D341Med (cell line): ENCODE measurements at regions not wholly inside any gene's neighbourhood (a gene's known extent, or its start where the extent isn't known, plus 50 kb on each side); places are given as distances from the start of the nearest gene placed in this dataset.
A peak's percentile ranks its signal among the peaks of the same experiment; 100 is the strongest.

ENCODE experiments used
- DNase-seq: peaks from one replicate; pipeline ENCODE4 v3.0.0; 2012; ENCODE audit warnings: low spot score

DNA sequence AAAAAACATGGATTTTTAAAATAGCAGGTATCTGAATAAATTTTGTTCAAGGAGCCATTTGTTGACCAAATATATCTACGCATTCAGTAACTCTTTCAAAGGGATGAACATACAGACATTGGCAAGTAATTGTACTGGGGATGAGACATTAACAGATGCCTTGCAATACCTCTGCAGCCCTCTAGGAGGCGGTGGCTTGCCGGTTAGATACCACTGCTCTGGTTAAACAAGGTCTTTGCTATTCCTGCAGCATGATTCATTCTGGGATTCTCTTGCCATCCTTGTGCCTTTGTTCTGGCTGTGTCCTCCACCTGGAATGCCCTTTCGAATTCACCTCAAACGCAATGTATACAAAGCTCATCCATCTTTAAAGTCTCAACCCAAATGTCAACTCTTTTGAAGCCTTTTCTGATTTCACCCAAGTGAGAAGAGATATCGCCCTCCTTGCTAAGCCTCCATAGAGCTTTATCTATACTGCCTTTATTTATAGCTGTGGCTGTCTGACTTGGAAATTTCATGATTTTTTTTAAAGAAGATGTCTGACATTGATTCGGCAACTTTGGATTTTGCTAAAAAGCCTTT lies 131.0 kb upstream of the SRRM4 start:
- DNase-seq = peak; percentile 76

DNA sequence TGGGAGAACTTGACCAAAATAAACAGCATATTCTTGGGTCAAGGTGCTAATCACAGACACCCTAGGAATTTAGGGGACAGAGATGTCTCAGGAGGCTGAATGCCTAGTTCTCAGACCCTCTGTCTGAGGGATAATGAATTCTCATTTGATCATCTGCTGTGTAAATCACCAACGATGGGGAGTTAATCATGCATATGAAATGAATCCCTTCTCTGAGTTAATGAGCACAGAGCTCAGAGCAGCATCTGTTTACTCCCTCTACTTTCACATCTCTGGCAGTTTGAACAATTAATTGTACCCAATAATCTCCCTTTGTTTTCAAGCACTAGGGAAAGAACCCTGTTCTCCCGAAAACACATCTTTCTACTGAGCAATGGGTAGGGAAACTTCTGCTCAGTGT lies 129.4 kb upstream of the SRRM4 start:
- DNase-seq = no peak

DNA sequence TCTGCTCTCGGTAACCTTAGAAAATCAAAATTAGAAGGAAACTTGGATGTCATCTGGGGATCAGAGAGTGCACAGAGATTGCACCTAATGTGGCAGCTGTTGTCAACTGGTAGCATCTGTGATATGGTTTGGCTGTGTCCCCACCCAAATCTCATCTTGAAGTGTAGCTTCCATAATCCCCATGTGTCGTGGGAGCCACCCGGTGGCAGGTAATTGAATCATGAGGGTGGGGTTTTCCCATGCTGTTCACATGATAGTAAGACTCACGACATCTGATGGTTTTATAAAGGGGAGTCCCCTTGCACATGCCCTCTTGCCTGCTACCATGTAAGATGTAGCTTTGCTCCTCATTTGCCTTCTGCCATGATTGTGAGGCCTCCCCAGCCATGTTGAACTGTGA lies 127.7 kb upstream of the SRRM4 start:
- DNase-seq = no peak

DNA sequence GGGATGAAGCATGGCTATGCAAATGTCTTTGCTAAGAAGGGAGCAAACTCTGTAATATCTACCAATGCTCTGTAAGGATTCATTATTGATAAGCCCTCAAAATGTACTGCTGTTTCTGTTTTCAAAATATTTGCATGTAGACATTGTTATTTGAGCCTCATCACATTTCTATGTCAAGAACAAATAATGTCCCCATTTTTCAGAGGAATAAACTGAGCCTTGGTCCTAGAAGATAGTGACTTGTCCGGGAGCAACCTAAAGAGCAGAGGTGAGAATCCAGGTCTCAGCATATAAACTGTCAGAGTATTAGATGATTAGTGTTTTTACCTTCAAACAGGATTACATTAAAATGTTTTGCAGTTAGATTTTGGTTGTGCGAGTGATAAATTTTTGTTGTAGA lies 125.5 kb upstream of the SRRM4 start:
- no peak for DNase-seq

DNA sequence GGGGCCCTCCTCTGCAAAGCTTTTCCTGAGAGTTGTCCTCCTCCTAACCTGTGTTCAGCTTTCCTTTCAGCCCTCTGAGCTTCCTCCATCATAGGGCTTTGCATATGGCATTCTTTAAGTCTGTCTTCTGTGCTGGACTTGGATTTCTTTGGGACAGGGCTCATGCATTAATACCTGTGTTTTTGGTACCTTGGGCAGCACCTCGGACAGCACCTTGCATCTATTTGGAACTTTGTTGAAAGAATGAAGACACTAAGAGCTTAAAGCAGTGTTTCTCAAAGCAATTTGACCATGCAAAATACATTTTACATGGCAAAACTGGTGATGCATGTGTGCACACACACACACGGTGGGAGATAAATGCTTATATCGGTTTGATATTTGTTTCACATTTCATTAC lies 115.0 kb upstream of the SRRM4 start:
- no peak for DNase-seq

DNA sequence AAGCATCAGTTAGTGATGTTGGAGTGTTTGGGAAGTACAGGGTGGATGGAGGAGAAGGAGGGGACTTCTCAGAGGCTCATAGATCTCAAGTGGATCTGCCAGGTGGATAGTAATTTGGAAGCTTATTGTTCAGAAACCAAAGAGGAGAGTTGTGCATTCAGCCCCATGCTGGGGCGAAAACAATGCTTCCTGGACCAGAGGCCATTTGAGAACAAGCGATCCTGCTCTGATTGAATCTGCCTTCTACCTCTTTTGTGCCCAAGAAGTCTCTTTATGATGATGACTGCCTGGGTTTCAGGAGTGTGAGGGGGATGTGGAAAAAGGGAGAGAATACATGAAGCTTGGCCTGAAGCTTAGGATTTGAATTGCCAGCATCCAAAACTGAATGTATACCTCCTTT lies 110.8 kb upstream of the SRRM4 start:
- DNase-seq = no peak

DNA sequence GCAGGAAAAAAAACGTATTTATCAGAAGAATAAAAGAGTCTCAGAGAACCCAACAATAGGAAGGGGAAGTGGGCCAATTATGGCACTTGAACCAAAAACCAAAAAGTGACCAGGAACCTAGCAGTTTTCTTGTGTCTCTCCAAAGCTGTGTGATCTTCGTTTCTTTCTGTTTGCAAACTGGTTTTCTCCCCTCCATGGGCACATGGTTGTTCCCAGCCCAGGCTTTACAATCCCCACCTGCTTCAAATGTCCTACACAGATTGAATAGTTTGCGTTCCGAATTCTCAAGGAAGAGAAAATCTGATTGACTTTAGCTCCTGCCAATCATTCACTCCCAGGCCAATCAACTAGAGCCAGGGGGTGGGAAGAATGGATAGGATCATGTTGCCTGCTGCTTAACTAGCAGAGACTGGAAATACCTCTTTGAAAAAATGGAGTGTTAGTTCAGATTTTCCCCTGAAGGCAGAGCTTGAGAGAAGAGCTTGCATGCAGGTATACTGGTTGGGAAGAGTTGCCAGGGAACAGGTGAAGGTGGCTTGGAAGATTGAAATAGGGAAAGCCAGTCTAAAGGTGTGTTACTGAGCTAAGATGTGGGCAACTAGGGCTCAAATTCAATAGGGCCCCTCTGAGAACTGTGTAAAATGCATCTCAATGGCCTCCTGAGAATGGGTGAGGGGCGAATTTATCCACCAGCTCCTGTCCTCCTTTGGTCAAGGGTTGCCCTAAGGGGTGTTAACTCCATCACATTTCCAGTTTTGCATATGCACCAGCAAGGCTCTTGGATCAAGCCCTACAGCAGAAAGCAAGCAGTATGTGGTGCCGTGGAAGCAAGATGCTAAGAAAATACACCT lies 106.4 kb upstream of the SRRM4 start:
- DNase-seq = no peak

DNA sequence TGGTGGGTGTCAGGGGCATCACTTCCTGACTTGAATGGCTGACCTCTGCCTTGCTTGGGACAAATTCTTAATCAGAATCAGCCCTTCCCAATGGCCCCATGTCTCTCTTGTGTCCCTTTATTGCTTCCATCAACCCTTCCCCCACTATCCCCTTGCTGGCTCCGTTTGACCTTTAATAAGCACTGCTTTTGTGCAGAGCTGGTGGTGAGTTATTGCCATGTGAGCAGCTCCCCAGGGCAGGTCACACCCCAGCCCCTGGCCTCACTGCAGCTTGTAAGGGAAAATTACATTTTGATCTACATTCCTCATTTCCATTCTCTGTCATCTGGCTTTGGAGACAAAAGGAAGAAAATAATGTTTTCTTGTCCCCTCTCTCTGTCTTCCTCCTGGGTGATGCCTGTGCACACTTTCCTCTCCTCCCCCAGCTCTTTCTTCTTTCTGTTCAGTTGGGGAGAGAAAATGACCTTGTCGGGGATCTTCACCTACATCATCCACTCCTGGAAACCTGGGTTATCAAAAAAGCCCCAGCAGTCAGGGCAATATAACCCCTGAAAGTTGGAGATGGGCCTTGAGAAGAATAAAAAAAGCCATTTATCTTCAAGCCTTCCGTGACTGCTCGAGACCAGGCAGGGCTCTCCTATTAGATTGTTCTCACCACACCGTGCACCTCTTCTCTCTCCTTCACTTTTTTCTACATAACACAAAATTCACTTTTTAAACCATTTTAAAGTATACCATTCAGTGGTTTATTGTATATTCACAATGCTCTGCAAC lies 100.4 kb upstream of the SRRM4 start:
- no peak for DNase-seq

DNA sequence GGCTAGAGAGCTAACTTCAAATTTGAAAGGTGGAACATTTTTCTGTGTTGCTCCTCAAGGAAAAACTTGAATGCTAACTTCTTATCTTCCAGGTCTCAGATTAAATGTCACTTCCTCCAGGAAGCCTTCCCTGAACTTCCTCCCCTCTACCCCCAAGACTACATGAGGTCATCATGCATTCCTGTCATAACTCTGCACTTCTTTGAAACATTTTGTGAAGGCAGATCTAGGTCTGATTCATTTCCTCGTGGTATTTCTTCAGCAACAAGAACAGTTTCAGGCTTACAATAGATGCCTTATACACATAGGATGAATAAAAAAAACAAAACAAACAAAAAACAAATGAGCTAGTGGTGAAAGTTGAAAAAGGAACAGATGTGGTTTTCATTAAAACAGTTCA lies 97.1 kb upstream of the SRRM4 start:
- DNase-seq = no peak

DNA sequence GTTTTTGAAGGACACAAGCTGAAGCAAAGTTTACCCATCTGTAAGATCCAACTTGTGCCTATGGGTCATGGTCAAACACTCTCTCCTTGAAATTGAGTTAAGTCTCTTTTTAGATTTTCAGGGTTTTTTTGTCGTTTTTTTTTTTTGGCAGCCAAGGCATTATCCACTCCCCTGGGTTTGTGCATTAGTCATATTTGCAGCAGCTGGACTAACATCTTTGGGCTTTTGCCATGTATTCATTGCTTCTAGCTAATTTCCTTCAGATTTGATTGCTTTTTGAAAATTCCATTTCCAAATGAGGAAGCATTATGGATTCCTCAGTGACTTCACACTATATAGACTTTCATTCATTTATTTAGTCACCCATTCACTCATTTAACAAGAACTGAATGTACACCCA lies 80.3 kb upstream of the SRRM4 start:
- no peak for DNase-seq

DNA sequence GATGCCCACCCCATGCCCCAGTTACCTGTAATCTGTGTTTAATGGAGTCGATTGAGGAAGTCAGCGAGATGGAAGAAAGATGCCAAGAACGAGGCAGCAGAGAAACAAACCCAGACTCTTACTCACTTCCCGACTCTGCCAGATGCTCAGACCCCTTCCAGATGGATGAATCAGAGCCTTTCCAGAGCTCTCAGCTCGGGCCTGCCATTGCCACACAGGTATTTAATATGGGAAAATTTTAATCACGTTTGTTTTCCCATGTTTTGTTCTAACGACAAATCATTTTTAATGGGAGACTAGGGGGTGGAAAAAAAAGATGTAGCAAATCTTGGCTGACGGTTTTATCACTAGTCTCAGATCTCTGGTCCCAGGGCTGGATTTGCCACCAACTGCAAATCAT lies 72.5 kb upstream of the SRRM4 start:
- no peak for DNase-seq

DNA sequence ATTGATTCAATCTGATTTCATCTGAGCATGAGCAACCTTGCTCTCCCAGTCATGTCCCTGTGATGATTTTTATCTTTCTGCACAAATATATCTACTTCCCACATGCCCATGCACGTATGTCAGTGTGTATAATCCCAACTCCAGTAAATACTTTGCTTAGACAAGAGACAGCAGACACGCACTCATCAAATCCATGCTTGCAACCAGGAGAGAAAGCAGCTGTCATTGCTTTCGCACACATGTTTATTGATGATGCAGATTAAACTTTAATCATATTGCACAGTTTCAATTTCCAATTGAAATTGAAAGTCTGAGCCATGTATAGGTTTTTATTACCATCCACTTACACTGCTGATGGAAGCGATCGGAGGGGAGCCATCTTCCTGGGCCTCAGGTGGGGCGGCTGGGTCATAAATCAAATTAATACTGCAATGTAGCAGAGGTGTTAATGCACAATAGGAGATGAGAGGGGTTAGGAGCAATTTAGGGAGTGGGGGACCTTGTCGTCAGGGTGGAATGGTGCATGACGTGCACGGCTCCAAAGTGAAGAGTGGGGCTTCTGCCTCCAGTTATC lies 68.6 kb upstream of the SRRM4 start:
- no peak for DNase-seq

DNA sequence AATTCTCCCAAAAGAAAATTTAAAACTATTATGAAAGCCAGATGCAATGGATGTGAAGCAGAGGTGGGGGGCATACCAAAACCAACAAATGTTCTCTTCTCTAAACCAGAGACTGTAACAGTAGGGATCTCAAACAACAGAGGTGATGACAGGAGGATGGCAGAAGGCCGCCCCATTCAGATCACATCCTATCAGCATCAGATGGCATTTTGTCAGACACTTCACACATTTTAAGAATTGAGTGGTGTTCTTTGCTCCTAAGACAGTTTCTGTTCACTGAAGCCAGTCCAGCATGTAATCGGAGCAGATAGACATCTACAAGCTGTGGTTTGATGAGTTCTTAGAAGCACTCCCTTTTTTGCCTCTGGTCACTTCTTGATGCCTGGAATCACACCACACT lies 59.6 kb upstream of the SRRM4 start:
- no peak for DNase-seq

DNA sequence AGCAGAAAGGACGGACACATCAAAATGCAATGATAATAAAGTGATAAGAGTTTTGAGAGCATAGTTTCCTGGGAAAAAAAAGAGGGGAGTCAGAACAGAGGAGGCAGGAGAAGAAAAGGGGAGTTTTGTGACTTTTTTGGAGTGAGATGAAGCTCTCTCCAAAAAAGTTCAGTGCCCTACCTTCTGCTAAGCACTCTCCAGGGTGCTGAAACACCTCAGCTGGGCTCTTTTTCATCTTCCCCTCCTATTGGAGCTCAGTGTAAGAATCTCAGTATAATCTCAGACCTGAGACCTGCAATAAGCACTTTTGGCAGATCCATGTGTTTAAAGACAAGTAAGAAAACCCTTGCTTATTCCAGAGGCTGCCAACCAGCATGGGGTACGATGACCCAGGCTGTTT lies 58.9 kb upstream of the SRRM4 start:
- DNase-seq = no peak

DNA sequence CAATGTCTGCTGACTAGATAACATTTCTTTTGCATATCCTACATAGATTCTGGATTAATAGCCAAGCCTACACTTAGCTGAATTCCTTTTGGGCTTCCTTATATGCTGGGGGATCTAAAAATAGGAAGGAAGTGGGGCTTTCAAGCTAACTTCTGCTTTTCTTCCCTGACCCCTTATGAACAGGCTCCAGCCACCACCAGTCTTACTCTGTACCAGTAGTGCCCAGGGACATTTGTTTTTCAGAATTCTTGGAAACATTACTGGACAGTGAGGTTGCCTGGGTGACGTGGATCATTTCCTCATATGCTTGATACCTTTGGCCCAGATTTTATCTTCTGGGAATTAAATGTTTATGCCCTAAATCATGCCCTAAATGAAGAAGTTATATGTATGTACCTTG lies 55.9 kb upstream of the SRRM4 start:
- DNase-seq = no peak

DNA sequence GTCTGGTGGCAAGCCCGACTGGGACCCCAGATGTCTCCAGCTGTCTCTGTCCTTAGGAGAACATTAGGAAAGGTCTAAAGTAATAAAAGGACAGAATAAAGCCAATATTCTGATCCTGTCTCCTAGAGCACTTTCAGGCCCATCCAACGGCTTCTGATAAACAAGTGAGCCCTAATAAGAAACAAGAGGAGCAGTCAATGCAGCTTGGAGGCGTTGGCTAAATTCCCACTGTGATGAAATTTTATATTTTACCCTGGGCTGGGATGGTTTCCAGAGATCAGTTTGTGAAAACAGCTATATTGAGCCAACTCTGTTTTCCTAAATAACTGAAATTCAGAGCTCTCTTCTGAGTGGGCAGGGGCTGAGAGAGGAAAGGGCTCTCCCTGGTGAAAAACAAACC lies 55.5 kb upstream of the SRRM4 start:
- no peak for DNase-seq
